ENCODE measurements at regions not wholly inside any gene's neighbourhood (a gene's known extent, or its start where the extent isn't known, plus 50 kb on each side); places are given as distances from the start of the nearest gene placed in this dataset.

GRCh38 chr16:60748366-60748765 lies 1287.9 kb downstream of the CDH8 start:
- Mint-ChIP-seq H3K4me1 (ENCODE audit: low read depth, unreplicated experiment) (no peaks in the 10 kb centered on the region), H3K27ac (ENCODE audit: unreplicated experiment) (no peak overlapping the region), H3K9me3 (ENCODE audit: unreplicated experiment) (no peaks in the 10 kb centered on the region)

DNA sequence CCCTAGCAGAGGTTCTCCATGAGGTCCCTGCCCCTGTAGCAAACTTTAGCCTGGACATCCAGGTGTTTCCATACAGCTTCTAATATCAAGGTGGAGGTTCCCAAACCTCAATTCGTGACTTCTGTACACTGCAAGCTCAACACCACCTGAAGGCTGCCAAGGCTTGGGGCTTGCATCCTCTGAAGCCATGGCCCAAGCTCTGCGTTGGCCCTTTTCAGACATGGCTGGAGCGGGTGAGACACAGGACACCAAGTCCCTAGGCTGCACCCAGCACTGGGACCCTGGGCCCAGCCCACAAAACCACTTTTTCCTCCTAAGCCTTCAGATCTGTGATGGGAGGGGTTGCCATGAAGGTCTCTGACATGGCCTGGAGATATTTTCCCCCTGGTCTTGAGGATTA lies 1292.0 kb downstream of the CDH8 start:
- Mint-ChIP-seq H3K4me1 (ENCODE audit: low read depth, unreplicated experiment) (no peaks in the 10 kb centered on the region), H3K27ac (ENCODE audit: unreplicated experiment) (no peak overlapping the region), H3K36me3 (ENCODE audit: unreplicated experiment) (no peaks in the 10 kb centered on the region), H3K4me3 (ENCODE audit: unreplicated experiment) (no peak overlapping the region), H3K9me3 (ENCODE audit: unreplicated experiment) (no peaks in the 10 kb centered on the region), H3K27me3 (ENCODE audit: unreplicated experiment) (no peaks in the 10 kb centered on the region)
- no peak for TF ChIP-seq CTCF (IDR thresholded peaks at IDR 0.05; ENCODE audit: partially characterized antibody, unreplicated experiment)
- DNase-seq: no peak

More at GRCh38 chr16:60748366-60748765, 1287.9 kb downstream of the CDH8 start:
- DNase-seq: no peak
- no peak overlapping the region for H3K4me3 Mint-ChIP-seq (ENCODE audit: unreplicated experiment)
- no peak for TF ChIP-seq CTCF (IDR thresholded peaks at IDR 0.05; ENCODE audit: partially characterized antibody, unreplicated experiment)
- H3K36me3 Mint-ChIP-seq (ENCODE audit: unreplicated experiment): no peaks in the 10 kb centered on the region
- H3K27me3 Mint-ChIP-seq (ENCODE audit: unreplicated experiment): no peaks in the 10 kb centered on the region

GRCh38 chr16:60741810-60742209 lies 1294.4 kb downstream of the CDH8 start:
- no peaks in the 10 kb centered on the region for H3K36me3 Mint-ChIP-seq (ENCODE audit: unreplicated experiment)
- no peaks in the 10 kb centered on the region for H3K27me3 Mint-ChIP-seq (ENCODE audit: unreplicated experiment)
- no peak overlapping the region for H3K4me3 Mint-ChIP-seq (ENCODE audit: unreplicated experiment)
- DNase-seq: no peak
- H3K9me3 Mint-ChIP-seq (ENCODE audit: unreplicated experiment): no peaks in the 10 kb centered on the region
- no peak for TF ChIP-seq CTCF (IDR thresholded peaks at IDR 0.05; ENCODE audit: partially characterized antibody, unreplicated experiment)
- no peaks in the 10 kb centered on the region for H3K4me1 Mint-ChIP-seq (ENCODE audit: low read depth, unreplicated experiment)
- no peak overlapping the region for H3K27ac Mint-ChIP-seq (ENCODE audit: unreplicated experiment)

- no peak overlapping the region for H3K4me3 Mint-ChIP-seq (ENCODE audit: unreplicated experiment)
- no peak overlapping the region for H3K27ac Mint-ChIP-seq (ENCODE audit: unreplicated experiment)
- no peaks in the 10 kb centered on the region for H3K36me3 Mint-ChIP-seq (ENCODE audit: unreplicated experiment)
- H3K27me3 Mint-ChIP-seq (ENCODE audit: unreplicated experiment): no peaks in the 10 kb centered on the region
- no peaks in the 10 kb centered on the region for H3K9me3 Mint-ChIP-seq (ENCODE audit: unreplicated experiment)
- no peak for DNase-seq
- TF ChIP-seq CTCF (IDR thresholded peaks at IDR 0.05; ENCODE audit: partially characterized antibody, unreplicated experiment): no peak
- no peaks in the 10 kb centered on the region for H3K4me1 Mint-ChIP-seq (ENCODE audit: low read depth, unreplicated experiment)
Measured at GRCh38 chr16:60739737-60740683, 1296.2 kb downstream of the CDH8 start.

Measured in glutamatergic neuron (in vitro differentiated cells).